ENCODE measurements at regions not wholly inside any gene's neighbourhood (a gene's known extent, or its start where the extent isn't known, plus 50 kb on each side); places are given as distances from the start of the nearest gene placed in this dataset.

DNA sequence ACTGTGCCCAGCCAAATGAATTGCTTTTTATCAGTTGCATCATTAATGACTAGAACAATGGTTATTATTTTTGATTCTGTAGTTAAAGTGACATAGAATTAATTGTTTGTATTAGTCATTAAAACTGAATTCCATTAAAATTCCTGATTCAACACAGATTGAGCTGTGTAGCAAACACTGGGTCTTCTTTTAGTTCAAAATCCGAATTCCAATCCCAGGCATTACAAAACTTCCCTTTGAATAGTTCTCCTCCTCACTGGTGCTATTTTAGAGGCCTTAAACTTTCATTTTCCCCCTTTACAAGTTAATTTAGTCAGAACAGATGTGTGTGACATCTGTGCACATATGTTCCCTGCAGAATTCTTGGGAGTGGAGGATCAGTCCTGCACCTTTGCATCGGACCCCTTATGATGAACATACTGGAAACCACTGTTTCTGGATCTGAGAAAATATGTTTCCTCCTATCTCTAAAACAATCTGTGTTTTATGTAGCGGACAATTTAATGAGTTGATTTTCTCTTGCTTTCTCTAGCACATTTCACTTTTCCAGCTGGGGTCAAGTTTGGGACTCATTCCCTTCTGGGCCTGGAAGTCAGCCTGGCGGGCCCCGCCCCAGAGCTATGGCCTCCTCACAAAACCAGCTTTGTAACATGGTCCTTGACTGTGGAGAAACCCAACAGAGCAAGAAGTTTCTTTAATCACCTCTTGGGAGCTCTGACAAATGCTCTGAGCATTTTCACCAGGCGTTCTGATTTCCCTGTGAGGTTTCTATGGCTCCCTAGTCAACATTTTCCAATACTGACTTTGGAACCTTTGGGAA, 87.9 kb upstream of the MAMDC2 start:
- H3K4me1 ChIP-seq (ENCODE audit: insufficient read depth, low read length): no peaks in the 10 kb centered on the region
- no peak overlapping the region for H3K27ac Mint-ChIP-seq
- H3K27ac ChIP-seq (ENCODE audit: low read depth, low read length): no peak overlapping the region
- POLR2A ChIA-PET (ENCODE audit: partially characterized antibody): no interaction called here
- H3K27me3 ChIP-seq (ENCODE audit: insufficient read depth, low read length): no peaks in the 10 kb centered on the region
- CTCF ChIA-PET (ENCODE audit: partially characterized antibody): no interaction called here
- H3K36me3 ChIP-seq (ENCODE audit: insufficient read depth, low read length): no peaks in the 10 kb centered on the region
- H3K4me3 Mint-ChIP-seq: no peak overlapping the region
- peaks cover 0 to 3% (median 0%) of the 10 kb centered on the region in 8 donors for H3K9me3 Mint-ChIP-seq
- no peaks in the 10 kb centered on the region for H3K4me1 Mint-ChIP-seq
- peaks cover 4 to 6% of the 10 kb centered on the region in 2 donors for H3K27me3 Mint-ChIP-seq
- H3K4me3 ChIP-seq (ENCODE audit: low read length in 2 of 2): no peak overlapping the region
- intact Hi-C loops (cut with micrococcal nuclease): no loop called here
- H3K36me3 Mint-ChIP-seq: no peaks in the 10 kb centered on the region
- no peaks in the 10 kb centered on the region for H3K9me3 ChIP-seq (ENCODE audit: control insufficient read depth in 1 of 2, low read length in 2 of 2)
- no peak for DNase-seq

- Histone ChIP-seq H3K36me3 (ENCODE audit: insufficient read depth, low read length) (no peaks in the 10 kb centered on the region), H3K27me3 (ENCODE audit: insufficient read depth, low read length) (no peaks in the 10 kb centered on the region), H3K4me1 (ENCODE audit: insufficient read depth, low read length) (no peaks in the 10 kb centered on the region), H3K4me3 (ENCODE audit: low read length in 2 of 2) (no peak overlapping the region), H3K9me3 (ENCODE audit: control insufficient read depth in 1 of 2, low read length in 2 of 2) (no peaks in the 10 kb centered on the region), H3K27ac (ENCODE audit: low read depth, low read length) (no peak overlapping the region)
- Mint-ChIP-seq H3K4me1 (no peaks in the 10 kb centered on the region), H3K4me3 (no peak overlapping the region), H3K27me3 (peaks cover 7 to 8% of the 10 kb centered on the region in 2 donors), H3K27ac (no peak overlapping the region), H3K36me3 (no peaks in the 10 kb centered on the region), H3K9me3 (no peaks in the 10 kb centered on the region)
- no peak for DNase-seq
- ChIA-PET POLR2A (ENCODE audit: partially characterized antibody) (no interaction called here), CTCF (ENCODE audit: partially characterized antibody) (no interaction called here)
- intact Hi-C loops (cut with micrococcal nuclease): no loop called here
Observed at GRCh38 chr9:69961843-69962242, 81.8 kb upstream of the MAMDC2 start.

DNA sequence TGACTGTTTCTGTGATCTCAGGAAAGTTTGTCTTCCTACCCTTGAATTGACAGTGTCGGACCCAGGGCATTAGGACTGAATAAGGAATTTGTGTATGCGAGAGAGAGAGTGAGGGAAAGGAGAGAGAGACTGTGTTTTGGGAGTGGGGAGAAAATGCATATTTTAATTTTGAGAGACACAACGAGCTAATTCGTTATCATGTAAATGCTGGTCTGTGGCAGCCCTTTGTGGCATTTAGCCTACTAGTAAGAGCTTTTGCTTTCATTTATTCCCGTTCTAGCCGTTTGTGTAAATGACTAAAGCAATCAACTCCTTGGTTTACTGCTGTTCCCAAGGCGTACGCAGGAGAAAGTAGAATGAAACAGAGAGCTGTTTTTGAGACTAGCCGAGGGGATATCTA, 79.8 kb upstream of the MAMDC2 start:
- no peak overlapping the region for H3K27ac Mint-ChIP-seq
- no peaks in the 10 kb centered on the region for H3K9me3 Mint-ChIP-seq
- H3K4me1 ChIP-seq (ENCODE audit: insufficient read depth, low read length): no peaks in the 10 kb centered on the region
- no peaks in the 10 kb centered on the region for H3K36me3 Mint-ChIP-seq
- no peak overlapping the region for H3K4me3 Mint-ChIP-seq
- no peak overlapping the region for H3K4me3 ChIP-seq (ENCODE audit: low read length in 2 of 2)
- H3K27me3 ChIP-seq (ENCODE audit: insufficient read depth, low read length): no peaks in the 10 kb centered on the region
- intact Hi-C loops (cut with micrococcal nuclease): no loop called here
- no peak for DNase-seq
- no peaks in the 10 kb centered on the region for H3K9me3 ChIP-seq (ENCODE audit: control insufficient read depth in 1 of 2, low read length in 2 of 2)
- ChIA-PET CTCF (ENCODE audit: partially characterized antibody) (interaction anchor here (1.0 kb wide), 1 partner anchor 8 kb away, joined by 5 read pairs; no protein-coding TSS in a partner anchor), POLR2A (ENCODE audit: partially characterized antibody) (interaction anchor here (0.6 kb wide), 1 partner anchor 10 kb away, joined by 3 read pairs; no protein-coding TSS in a partner anchor)
- H3K4me1 Mint-ChIP-seq: no peaks in the 10 kb centered on the region
- no peak overlapping the region for H3K27ac ChIP-seq (ENCODE audit: low read depth, low read length)
- peaks cover 6 to 9% of the 10 kb centered on the region in 2 donors for H3K27me3 Mint-ChIP-seq
- H3K36me3 ChIP-seq (ENCODE audit: insufficient read depth, low read length): no peaks in the 10 kb centered on the region

- DNase-seq: no peak
- no peaks in the 10 kb centered on the region for H3K36me3 ChIP-seq (ENCODE audit: insufficient read depth, low read length)
- no peaks in the 10 kb centered on the region for H3K4me1 ChIP-seq (ENCODE audit: insufficient read depth, low read length)
- POLR2A ChIA-PET (ENCODE audit: partially characterized antibody): interaction anchor here (0.6 kb wide), 1 partner anchor 11 kb away, joined by 3 read pairs; no protein-coding TSS in a partner anchor
- H3K4me3 ChIP-seq (ENCODE audit: low read length in 2 of 2): no peak overlapping the region
- no peaks in the 10 kb centered on the region for H3K9me3 ChIP-seq (ENCODE audit: control insufficient read depth in 1 of 2, low read length in 2 of 2)
- H3K27ac ChIP-seq (ENCODE audit: low read depth, low read length): no peak overlapping the region
- no peaks in the 10 kb centered on the region for H3K27me3 ChIP-seq (ENCODE audit: insufficient read depth, low read length)
- H3K9me3 Mint-ChIP-seq: no peaks in the 10 kb centered on the region
- intact Hi-C loops (cut with micrococcal nuclease): no loop called here
- CTCF ChIA-PET (ENCODE audit: partially characterized antibody): interaction anchor here (0.9 to 1.5 kb wide), 3 partner anchors 7 to 638 kb away, joined by 3 to 5 read pairs (median 4); no protein-coding TSS in a partner anchor
- H3K36me3 Mint-ChIP-seq: no peaks in the 10 kb centered on the region
- no peaks in the 10 kb centered on the region for H3K4me1 Mint-ChIP-seq
- H3K27ac Mint-ChIP-seq: no peak overlapping the region
- H3K27me3 Mint-ChIP-seq: peaks cover 6 to 9% of the 10 kb centered on the region in 2 donors
- H3K4me3 Mint-ChIP-seq: no peak overlapping the region
Observed at GRCh38 chr9:69964446-69964845, 79.2 kb upstream of the MAMDC2 start.

DNA sequence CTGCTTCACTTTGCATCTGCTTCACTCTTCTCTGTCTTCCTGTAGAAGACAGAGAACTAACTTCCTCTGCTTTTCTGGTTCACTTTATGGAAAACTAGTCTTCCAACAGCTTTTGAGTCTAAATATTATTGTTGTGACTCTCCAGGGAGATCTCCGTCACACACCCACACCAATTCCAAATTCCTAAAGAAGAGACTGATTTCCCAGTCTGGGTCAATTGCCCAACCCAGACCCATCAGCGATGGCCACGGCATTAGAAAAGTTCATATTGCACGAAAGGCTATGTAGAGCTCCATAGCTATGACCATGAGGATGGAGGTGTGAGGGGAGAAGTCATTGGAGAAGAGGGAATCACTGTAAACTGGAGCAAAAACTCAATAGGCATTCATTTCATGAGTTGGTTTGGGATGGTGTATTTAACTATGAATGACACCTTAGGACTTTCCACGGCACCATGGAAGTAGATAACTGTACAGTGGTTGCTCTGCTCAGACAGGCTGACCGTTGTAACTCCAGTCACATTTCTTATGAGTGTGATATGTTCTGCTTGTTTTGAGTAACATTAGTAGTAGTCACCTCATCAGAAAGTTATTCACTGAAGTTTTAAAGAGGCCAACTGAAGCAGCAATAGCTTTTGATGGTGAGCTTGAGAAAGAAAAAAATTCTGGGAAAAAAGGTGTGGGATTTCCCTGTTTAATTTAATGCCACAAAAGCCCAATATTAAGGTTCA, 78.1 kb upstream of the MAMDC2 start:
- H3K4me1 Mint-ChIP-seq: no peaks in the 10 kb centered on the region
- H3K9me3 Mint-ChIP-seq: no peaks in the 10 kb centered on the region
- Histone ChIP-seq H3K4me3 (ENCODE audit: low read length in 2 of 2) (no peak overlapping the region), H3K27me3 (ENCODE audit: insufficient read depth, low read length) (no peaks in the 10 kb centered on the region), H3K36me3 (ENCODE audit: insufficient read depth, low read length) (no peaks in the 10 kb centered on the region), H3K9me3 (ENCODE audit: control insufficient read depth in 1 of 2, low read length in 2 of 2) (no peaks in the 10 kb centered on the region), H3K27ac (ENCODE audit: low read depth, low read length) (no peak overlapping the region), H3K4me1 (ENCODE audit: insufficient read depth, low read length) (no peaks in the 10 kb centered on the region)
- no peaks in the 10 kb centered on the region for H3K36me3 Mint-ChIP-seq
- no peak overlapping the region for H3K27ac Mint-ChIP-seq
- peaks cover 4 to 6% of the 10 kb centered on the region in 2 donors for H3K27me3 Mint-ChIP-seq
- POLR2A ChIA-PET (ENCODE audit: partially characterized antibody): no interaction called here
- DNase-seq: no peak
- intact Hi-C loops (cut with micrococcal nuclease): no loop called here
- H3K4me3 Mint-ChIP-seq: no peak overlapping the region
- CTCF ChIA-PET (ENCODE audit: partially characterized antibody): interaction anchor here (0.9 to 1.5 kb wide), 2 partner anchors 146 to 637 kb away, joined by 3 to 4 read pairs; no protein-coding TSS in a partner anchor

GRCh38 chr9:69967344-69967743, 76.3 kb upstream of the MAMDC2 start:
- no peak overlapping the region for H3K4me3 Mint-ChIP-seq
- CTCF ChIA-PET (ENCODE audit: partially characterized antibody): no interaction called here
- H3K4me1 ChIP-seq (ENCODE audit: insufficient read depth, low read length): no peaks in the 10 kb centered on the region
- no peak overlapping the region for H3K4me3 ChIP-seq (ENCODE audit: low read length in 2 of 2)
- peaks cover 0 to 4% (median 0%) of the 10 kb centered on the region in 4 donors for H3K4me1 Mint-ChIP-seq
- intact Hi-C loops (cut with micrococcal nuclease): no loop called here
- no peaks in the 10 kb centered on the region for H3K9me3 ChIP-seq (ENCODE audit: control insufficient read depth in 1 of 2, low read length in 2 of 2)
- no peak for DNase-seq
- no peaks in the 10 kb centered on the region for H3K27me3 ChIP-seq (ENCODE audit: insufficient read depth, low read length)
- no peaks in the 10 kb centered on the region for H3K36me3 ChIP-seq (ENCODE audit: insufficient read depth, low read length)
- peaks cover 1% of the 10 kb centered on the region in 2 donors for H3K27me3 Mint-ChIP-seq
- no peak overlapping the region for H3K27ac Mint-ChIP-seq
- H3K27ac ChIP-seq (ENCODE audit: low read depth, low read length): no peak overlapping the region
- H3K9me3 Mint-ChIP-seq: no peaks in the 10 kb centered on the region
- POLR2A ChIA-PET (ENCODE audit: partially characterized antibody): no interaction called here
- no peaks in the 10 kb centered on the region for H3K36me3 Mint-ChIP-seq

GRCh38 chr9:69970001-69970533, 73.6 kb upstream of the MAMDC2 start:
- no peaks in the 10 kb centered on the region for H3K9me3 ChIP-seq (ENCODE audit: control insufficient read depth in 1 of 2, low read length in 2 of 2)
- H3K27ac ChIP-seq (ENCODE audit: low read depth, low read length): no peak overlapping the region
- intact Hi-C loops (cut with micrococcal nuclease): no loop called here
- CTCF ChIA-PET (ENCODE audit: partially characterized antibody): interaction anchor here (1.3 to 4.5 kb wide), 2 partner anchors 140 to 632 kb away, joined by 3 to 33 read pairs; no protein-coding TSS in a partner anchor
- POLR2A ChIA-PET (ENCODE audit: partially characterized antibody): no interaction called here
- Mint-ChIP-seq H3K27ac (no peak overlapping the region), H3K27me3 (peaks cover 0 to 4% of the 10 kb centered on the region in 2 donors), H3K4me3 (no peak overlapping the region), H3K36me3 (no peaks in the 10 kb centered on the region), H3K9me3 (no peaks in the 10 kb centered on the region), H3K4me1 (peaks cover 0 to 4% (median 0%) of the 10 kb centered on the region in 4 donors)
- H3K4me1 ChIP-seq (ENCODE audit: insufficient read depth, low read length): no peaks in the 10 kb centered on the region
- no peaks in the 10 kb centered on the region for H3K36me3 ChIP-seq (ENCODE audit: insufficient read depth, low read length)
- no peaks in the 10 kb centered on the region for H3K27me3 ChIP-seq (ENCODE audit: insufficient read depth, low read length)
- no peak overlapping the region for H3K4me3 ChIP-seq (ENCODE audit: low read length in 2 of 2)
- no peak for DNase-seq
